Esophagus muscularis mucosa (tissue), 3 donors: ENCODE measurements at regions not wholly inside any gene's neighbourhood (a gene's known extent, or its start where the extent isn't known, plus 50 kb on each side); places are given as distances from the start of the nearest gene placed in this dataset.

Experiments
- CTCF ChIP-seq, 3 experiments: fragments of 200-600 bp in 2 of 3; fragments of 450-650 bp in 1 of 3; sonication (generic) in 2 of 3; IDR thresholded peaks; one replicate each; pipeline ENCODE4 v1.5.1; 2017 to 2019; ENCODE audit warnings: antibody characterized with exemption in 3 of 3, mild to moderate bottlenecking in 2 of 3, moderate library complexity in 1 of 3
- POLR2A ChIP-seq: fragments of 450-650 bp; IDR thresholded peaks from one replicate; pipeline ENCODE4 v1.6.1; 2017; ENCODE audit warnings: antibody characterized with exemption, moderate library complexity, mild to moderate bottlenecking, low read depth

GRCh38 chr10:78702186-78702585 is 366.6 kb upstream of the ZMIZ1 start:
- TF ChIP-seq CTCF (IDR thresholded peaks at IDR 0.05) (no peak), POLR2A (no peak)
